Vagina (tissue), 2 donors: ENCODE measurements at regions not wholly inside any gene's neighbourhood (a gene's known extent, or its start where the extent isn't known, plus 50 kb on each side); places are given as distances from the start of the nearest gene placed in this dataset.

Source experiments
- CTCF ChIP-seq, 3 experiments: fragments of 450-650 bp in 2 of 3; fragments of 200-600 bp in 1 of 3; sonication (generic) in 1 of 3; IDR thresholded peaks; one replicate each; pipeline ENCODE4 v1.5.1; 2017 to 2019; ENCODE audit warnings: antibody characterized with exemption in 3 of 3, mild to moderate bottlenecking in 2 of 3, moderate library complexity in 2 of 3
- POLR2A ChIP-seq, 2 donors: fragments of 450-650 bp; IDR thresholded peaks; one replicate each; pipeline ENCODE4 v1.6.1; 2017; ENCODE audit warnings: antibody characterized with exemption in 2 of 2, mild to moderate bottlenecking in 2 of 2, moderate library complexity in 2 of 2

DNA sequence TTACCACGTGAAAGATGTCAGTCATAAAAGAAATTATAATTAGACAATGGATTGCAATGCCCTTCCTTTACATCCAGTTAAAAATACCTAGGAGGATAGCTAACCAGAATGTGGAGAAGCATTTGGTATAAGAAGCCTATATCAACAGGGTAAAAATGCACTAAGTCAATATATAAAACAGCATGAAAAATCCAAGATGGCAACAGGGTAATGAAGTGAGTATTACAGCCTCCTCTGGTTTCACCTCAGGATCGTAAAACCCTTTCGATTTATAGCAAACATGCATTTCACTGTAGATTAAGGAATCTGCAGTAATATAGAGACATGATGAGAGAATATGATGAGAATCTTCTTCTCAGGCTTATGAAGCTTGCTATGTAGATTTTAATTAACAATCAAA, 999.3 kb downstream of the NR2F1-AS1 start:
- no peak for TF ChIP-seq CTCF (IDR thresholded peaks at IDR 0.05)
- no peak for TF ChIP-seq POLR2A (IDR thresholded peaks at IDR 0.05)
